ENCODE measurements at regions not wholly inside any gene's neighbourhood (a gene's known extent, or its start where the extent isn't known, plus 50 kb on each side); places are given as distances from the start of the nearest gene placed in this dataset.

- H3K36me3 ChIP-seq (ENCODE audit: insufficient read depth, low read length) = no peaks in the 10 kb centered on the region
- H3K4me3 Mint-ChIP-seq (ENCODE audit: unreplicated experiment) = no peak overlapping the region
- no peak overlapping the region for H3K27ac ChIP-seq (ENCODE audit: low read depth, low read length)
- no peak for TF ChIP-seq EZH2 (IDR thresholded peaks at IDR 0.05; ENCODE audit: insufficient read depth, low read length)
- TF ChIP-seq, protein P1, sequence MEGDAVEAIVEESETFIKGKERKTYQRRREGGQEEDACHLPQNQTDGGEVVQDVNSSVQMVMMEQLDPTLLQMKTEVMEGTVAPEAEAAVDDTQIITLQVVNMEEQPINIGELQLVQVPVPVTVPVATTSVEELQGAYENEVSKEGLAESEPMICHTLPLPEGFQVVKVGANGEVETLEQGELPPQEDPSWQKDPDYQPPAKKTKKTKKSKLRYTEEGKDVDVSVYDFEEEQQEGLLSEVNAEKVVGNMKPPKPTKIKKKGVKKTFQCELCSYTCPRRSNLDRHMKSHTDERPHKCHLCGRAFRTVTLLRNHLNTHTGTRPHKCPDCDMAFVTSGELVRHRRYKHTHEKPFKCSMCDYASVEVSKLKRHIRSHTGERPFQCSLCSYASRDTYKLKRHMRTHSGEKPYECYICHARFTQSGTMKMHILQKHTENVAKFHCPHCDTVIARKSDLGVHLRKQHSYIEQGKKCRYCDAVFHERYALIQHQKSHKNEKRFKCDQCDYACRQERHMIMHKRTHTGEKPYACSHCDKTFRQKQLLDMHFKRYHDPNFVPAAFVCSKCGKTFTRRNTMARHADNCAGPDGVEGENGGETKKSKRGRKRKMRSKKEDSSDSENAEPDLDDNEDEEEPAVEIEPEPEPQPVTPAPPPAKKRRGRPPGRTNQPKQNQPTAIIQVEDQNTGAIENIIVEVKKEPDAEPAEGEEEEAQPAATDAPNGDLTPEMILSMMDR (IDR thresholded peaks at IDR 0.05; ENCODE audit: insufficient read depth, low read depth, low read length) = no peak
- H3K27me3 Mint-ChIP-seq (ENCODE audit: low read depth, unreplicated experiment) = no peaks in the 10 kb centered on the region
- H3K4me1 Mint-ChIP-seq (ENCODE audit: low read depth, unreplicated experiment) = peaks cover 7% of the 10 kb centered on the region
- no peaks in the 10 kb centered on the region for H4K20me1 ChIP-seq (ENCODE audit: insufficient read depth, low read length)
- no peaks in the 10 kb centered on the region for H3K27me3 ChIP-seq (ENCODE audit: insufficient read depth, low read length)
- no peaks in the 10 kb centered on the region for H3K79me2 ChIP-seq (ENCODE audit: insufficient read depth, low read length)
- no peak overlapping the region for H3K9ac ChIP-seq (ENCODE audit: low read length)
- no peak overlapping the region for H3K4me2 ChIP-seq (ENCODE audit: low read length)
- no peak for FAIRE-seq
- H3K27ac Mint-ChIP-seq (ENCODE audit: unreplicated experiment) = no peak overlapping the region
- DNase-seq (ENCODE audit: low read depth) = no peak
- no peak overlapping the region for H2AFZ ChIP-seq (ENCODE audit: low read depth, low read length)
- no peaks in the 10 kb centered on the region for H3K36me3 Mint-ChIP-seq (ENCODE audit: low read depth, unreplicated experiment)
- no peaks in the 10 kb centered on the region for H3K4me1 ChIP-seq (ENCODE audit: insufficient read depth, low read length)
- H3K9me3 Mint-ChIP-seq (ENCODE audit: unreplicated experiment) = no peaks in the 10 kb centered on the region
- H3K4me3 ChIP-seq (ENCODE audit: insufficient read depth, low read depth, low read length) = no peak overlapping the region
- H3K9me3 ChIP-seq (ENCODE audit: insufficient read depth, low read depth, low read length) = no peaks in the 10 kb centered on the region
Observed at GRCh38 chr2:144628566-144628965, 108.6 kb upstream of the ZEB2 start.

- H3K4me3 ChIP-seq (ENCODE audit: insufficient read depth, low read depth, low read length) = no peak overlapping the region
- TF ChIP-seq, protein P1 (IDR thresholded peaks at IDR 0.05; ENCODE audit: insufficient read depth, low read depth, low read length) = no peak
- H3K4me3 Mint-ChIP-seq (ENCODE audit: unreplicated experiment) = no peak overlapping the region
- H3K4me2 ChIP-seq (ENCODE audit: low read length) = no peak overlapping the region
- no peaks in the 10 kb centered on the region for H3K36me3 ChIP-seq (ENCODE audit: insufficient read depth, low read length)
- DNase-seq (ENCODE audit: low read depth) (no peak), FAIRE-seq (no peak)
- H3K9me3 ChIP-seq (ENCODE audit: insufficient read depth, low read depth, low read length) = no peaks in the 10 kb centered on the region
- no peaks in the 10 kb centered on the region for H3K79me2 ChIP-seq (ENCODE audit: insufficient read depth, low read length)
- no peak overlapping the region for H3K27ac Mint-ChIP-seq (ENCODE audit: unreplicated experiment)
- H4K20me1 ChIP-seq (ENCODE audit: insufficient read depth, low read length) = no peaks in the 10 kb centered on the region
- no peaks in the 10 kb centered on the region for H3K36me3 Mint-ChIP-seq (ENCODE audit: low read depth, unreplicated experiment)
- no peaks in the 10 kb centered on the region for H3K4me1 Mint-ChIP-seq (ENCODE audit: low read depth, unreplicated experiment)
- no peaks in the 10 kb centered on the region for H3K4me1 ChIP-seq (ENCODE audit: insufficient read depth, low read length)
- no peak overlapping the region for H3K27ac ChIP-seq (ENCODE audit: low read depth, low read length)
- no peak overlapping the region for H3K9ac ChIP-seq (ENCODE audit: low read length)
- H3K9me3 Mint-ChIP-seq (ENCODE audit: unreplicated experiment) = peaks cover 10% of the 10 kb centered on the region
- H2AFZ ChIP-seq (ENCODE audit: low read depth, low read length) = no peak overlapping the region
- H3K27me3 ChIP-seq (ENCODE audit: insufficient read depth, low read length) = no peaks in the 10 kb centered on the region
- no peaks in the 10 kb centered on the region for H3K27me3 Mint-ChIP-seq (ENCODE audit: low read depth, unreplicated experiment)
Observed at GRCh38 chr2:144625626-144626025, 105.7 kb upstream of the ZEB2 start.

GRCh38 chr2:144625226-144625625 lies 105.3 kb upstream of the ZEB2 start:
- Histone ChIP-seq H2AFZ (ENCODE audit: low read depth, low read length) (no peak overlapping the region), H3K79me2 (ENCODE audit: insufficient read depth, low read length) (no peaks in the 10 kb centered on the region), H3K27ac (ENCODE audit: low read depth, low read length) (no peak overlapping the region), H3K27me3 (ENCODE audit: insufficient read depth, low read length) (no peaks in the 10 kb centered on the region), H3K4me2 (ENCODE audit: low read length) (no peak overlapping the region), H4K20me1 (ENCODE audit: insufficient read depth, low read length) (no peaks in the 10 kb centered on the region), H3K9ac (ENCODE audit: low read length) (no peak overlapping the region), H3K4me1 (ENCODE audit: insufficient read depth, low read length) (no peaks in the 10 kb centered on the region), H3K9me3 (ENCODE audit: insufficient read depth, low read depth, low read length) (no peaks in the 10 kb centered on the region), H3K4me3 (ENCODE audit: insufficient read depth, low read depth, low read length) (no peak overlapping the region), H3K36me3 (ENCODE audit: insufficient read depth, low read length) (no peaks in the 10 kb centered on the region)
- no peak for DNase-seq (ENCODE audit: low read depth)
- H3K4me3 Mint-ChIP-seq (ENCODE audit: unreplicated experiment) = no peak overlapping the region
- no peak for FAIRE-seq
- H3K27me3 Mint-ChIP-seq (ENCODE audit: low read depth, unreplicated experiment) = no peaks in the 10 kb centered on the region
- no peak overlapping the region for H3K27ac Mint-ChIP-seq (ENCODE audit: unreplicated experiment)
- H3K4me1 Mint-ChIP-seq (ENCODE audit: low read depth, unreplicated experiment) = no peaks in the 10 kb centered on the region
- H3K36me3 Mint-ChIP-seq (ENCODE audit: low read depth, unreplicated experiment) = no peaks in the 10 kb centered on the region
- TF ChIP-seq, protein P1 (IDR thresholded peaks at IDR 0.05; ENCODE audit: insufficient read depth, low read depth, low read length) = no peak
- no peak for TF ChIP-seq EZH2 (IDR thresholded peaks at IDR 0.05; ENCODE audit: insufficient read depth, low read length)
- H3K9me3 Mint-ChIP-seq (ENCODE audit: unreplicated experiment) = peaks cover 10% of the 10 kb centered on the region

All from astrocyte (in vitro differentiated cells and primary cell).